ENCODE measurements at regions not wholly inside any gene's neighbourhood (a gene's known extent, or its start where the extent isn't known, plus 50 kb on each side); places are given as distances from the start of the nearest gene placed in this dataset.

GRCh38 chr13:37457612-37458011, 141.0 kb downstream of the POSTN start:
- TF ChIP-seq POLR2A (IDR thresholded peaks at IDR 0.05) (no peak), POLR2AphosphoS5 (IDR thresholded peaks at IDR 0.05) (no peak)
